ENCODE measurements at regions not wholly inside any gene's neighbourhood (a gene's known extent, or its start where the extent isn't known, plus 50 kb on each side); places are given as distances from the start of the nearest gene placed in this dataset.

DNA sequence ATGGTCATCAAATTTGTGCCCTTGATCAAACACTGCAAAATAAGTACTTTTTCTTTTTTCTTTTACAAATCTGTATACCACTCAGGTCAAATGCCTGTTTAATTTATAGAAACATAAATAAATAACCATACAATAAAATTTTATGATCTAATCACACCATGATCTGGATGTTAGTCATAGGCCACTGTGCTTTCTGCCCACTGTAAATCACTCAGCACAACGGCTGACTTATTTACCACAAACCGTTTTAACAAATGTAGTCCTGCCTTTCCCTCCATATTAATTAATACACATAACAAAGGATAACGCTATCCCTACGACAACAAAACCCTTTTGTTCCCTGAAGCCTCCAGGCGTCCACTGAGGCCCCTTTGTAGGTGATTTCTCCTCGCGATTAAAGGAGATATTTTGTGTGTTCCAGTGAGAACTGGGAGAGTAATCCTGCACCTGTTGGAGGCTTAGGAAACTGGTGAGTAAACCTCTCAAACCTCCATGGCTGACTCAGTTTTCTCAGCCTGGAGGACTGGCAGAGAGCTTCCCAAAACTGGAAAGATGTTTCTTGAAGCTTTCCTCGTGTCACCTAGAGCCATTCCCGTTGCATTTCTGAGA lies 477.1 kb upstream of the SGCG start:
- DNase-seq = no peak

DNA sequence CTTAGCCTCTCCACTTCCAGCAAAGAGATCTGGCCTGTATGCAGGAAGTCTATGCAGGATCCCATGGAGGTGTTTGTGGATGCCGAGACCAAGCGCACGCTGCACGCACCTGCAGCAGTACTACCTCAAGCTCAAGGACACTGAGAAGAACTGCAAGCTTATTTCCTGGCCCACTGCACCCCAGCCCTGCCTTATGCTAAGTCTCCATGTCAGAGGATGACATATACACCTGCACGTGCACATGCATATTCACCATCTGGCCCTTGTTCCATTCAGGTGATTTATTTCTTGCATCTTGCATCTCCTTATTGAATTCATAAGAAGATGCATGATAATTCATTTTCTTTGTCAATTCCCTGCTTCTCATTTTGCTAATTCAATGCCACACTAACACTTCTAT lies 472.8 kb upstream of the SGCG start:
- no peak for DNase-seq

DNA sequence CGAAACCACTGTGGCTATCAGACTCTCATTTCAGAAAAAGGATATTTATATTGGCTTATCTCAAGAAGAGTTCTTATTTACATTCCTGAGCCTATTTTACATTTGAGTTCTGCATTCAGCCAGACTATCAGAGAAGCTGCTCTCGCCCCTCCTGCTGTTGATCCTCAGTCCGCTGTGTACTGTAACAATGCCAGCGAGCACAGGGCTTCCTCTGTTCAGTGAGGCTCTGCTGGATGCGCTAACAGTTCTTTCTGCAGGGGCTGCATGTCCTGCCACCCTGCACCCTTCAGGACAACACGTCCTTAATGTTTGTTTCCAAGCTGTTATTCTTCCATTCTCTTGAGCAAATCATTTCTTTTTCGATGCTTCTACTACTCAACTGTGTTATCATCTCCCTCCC lies 463.7 kb upstream of the SGCG start:
- no peak for DNase-seq

DNA sequence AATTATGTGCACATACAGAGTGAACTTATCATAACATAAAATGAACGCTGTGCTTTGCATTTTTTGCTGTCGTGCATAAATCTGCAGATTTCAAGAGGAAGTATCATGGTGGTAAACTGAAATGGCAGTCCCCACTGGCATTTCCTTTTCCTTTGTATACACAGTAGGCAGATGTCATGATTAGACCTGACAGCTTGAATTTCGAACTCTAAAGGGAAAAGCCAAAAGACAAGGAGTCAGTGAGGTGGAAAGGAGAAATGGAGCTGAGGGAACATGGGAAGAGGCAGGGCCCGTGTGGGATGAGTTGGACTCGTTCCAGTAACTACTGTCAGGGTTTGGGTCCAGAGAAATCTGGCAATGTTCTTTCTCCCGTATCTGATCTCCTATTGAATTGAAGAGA lies 454.1 kb upstream of the SGCG start:
- DNase-seq = no peak

DNA sequence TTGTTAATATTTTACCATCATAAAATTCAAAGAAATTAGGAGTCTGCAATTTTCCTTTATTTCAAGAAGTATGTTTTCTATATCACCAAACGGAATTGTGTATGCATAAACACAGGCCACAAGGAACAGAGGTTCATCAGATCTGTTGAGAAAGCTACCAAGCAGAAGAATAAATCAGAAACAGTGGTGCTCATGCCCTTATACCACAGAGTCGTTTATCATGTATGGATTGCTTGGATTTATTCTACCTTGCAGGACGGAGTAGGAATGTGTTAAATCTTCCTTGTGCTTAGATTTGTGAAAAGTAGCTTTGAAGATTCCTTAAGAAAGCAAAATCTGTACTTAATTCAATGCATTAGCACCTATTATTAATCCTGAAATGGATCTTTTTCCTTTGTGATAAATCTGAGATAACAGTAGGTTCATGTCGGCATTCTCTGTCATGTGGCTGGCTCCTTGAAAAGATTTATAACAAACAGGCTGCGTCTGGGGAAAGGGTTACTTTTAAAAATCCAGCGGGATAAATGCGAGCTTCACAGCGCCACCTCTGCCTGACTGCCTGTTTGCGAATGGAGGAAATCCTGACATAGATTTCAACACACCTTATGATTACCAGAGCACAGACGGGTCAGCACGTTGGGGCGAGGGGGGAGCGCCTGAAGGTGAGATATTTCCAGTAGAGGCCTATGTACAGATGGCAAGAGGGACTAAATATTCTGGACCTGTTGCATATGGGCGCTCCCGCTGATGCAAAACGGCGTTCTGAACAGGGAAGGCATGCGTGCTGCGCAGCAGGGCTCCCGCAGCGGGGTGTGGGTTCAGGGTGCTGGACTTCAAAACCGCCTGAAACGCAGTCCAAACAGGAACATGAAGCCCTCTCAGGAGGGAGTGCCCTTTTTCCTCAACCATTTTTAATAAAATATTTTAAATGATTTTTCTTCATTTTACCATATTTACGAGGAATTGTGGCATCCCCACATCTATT lies 445.5 kb upstream of the SGCG start:
- peak; percentile 13 for DNase-seq

DNA sequence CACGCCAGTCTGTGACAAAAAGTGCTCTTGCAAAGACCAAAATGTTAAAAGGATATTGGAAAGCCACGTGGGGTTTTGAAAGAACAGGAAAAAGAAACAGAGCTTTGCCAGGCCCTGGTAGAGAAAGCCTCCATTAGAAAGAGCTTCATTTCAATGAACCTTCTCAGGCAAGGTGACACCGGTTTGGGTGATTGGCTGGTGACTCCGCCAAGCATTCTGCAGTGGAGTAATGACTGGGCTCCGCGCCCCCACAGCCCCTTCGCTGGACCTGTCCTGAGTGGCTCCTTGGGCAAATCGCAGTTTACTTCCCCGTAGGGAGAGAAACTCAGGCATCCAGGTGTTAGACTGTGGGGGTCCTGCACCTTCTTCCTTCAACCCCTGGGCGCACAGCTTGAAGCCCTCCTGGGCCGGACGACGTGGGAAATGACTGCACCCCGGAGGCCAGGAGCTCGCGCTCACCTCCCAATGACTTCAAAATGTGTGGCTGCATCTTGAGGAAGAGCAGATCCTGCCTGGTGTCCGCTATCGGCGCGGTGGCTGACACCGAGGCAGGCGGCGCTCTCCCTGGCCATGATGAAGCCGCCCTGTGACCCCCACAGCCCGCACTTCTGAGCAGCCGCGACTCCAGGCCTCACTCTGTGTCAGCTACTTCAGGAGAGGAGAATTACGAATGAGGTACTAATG lies 444.6 kb upstream of the SGCG start:
- no peak for DNase-seq

DNA sequence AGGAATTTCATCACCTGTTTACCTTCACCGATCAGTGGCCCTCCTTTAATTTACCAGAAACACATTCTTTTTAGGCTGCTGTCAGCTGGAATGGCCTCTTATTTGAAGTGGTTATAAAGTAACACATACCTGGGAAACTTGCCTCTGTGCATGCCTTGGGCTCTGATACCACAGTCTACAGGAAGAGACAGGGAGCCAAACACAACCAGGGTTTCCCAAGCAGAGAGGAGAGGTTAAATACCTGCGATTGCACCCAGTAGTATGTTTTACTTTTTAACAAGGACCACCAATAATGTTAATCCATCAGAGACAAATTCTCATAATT lies 444.0 kb upstream of the SGCG start:
- DNase-seq = no peak

DNA sequence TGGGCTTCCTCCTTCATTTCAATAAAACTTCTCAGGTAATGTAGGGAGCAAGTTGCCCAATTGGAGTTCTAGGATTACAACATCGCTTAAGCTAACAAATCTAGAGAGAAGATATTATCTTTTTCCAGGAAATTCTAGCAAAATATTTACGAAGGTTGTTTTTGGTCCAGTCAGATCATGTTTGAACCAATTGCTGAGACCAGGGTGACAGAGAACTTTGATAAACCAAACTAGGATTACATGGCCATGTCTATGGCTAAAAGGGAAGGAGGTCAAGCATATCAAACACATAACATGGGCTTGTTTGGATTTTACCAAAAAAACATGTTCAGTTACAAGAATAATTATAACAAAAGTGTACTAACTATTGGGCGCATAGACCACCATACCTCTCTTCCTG lies 442.4 kb upstream of the SGCG start:
- no peak for DNase-seq

DNA sequence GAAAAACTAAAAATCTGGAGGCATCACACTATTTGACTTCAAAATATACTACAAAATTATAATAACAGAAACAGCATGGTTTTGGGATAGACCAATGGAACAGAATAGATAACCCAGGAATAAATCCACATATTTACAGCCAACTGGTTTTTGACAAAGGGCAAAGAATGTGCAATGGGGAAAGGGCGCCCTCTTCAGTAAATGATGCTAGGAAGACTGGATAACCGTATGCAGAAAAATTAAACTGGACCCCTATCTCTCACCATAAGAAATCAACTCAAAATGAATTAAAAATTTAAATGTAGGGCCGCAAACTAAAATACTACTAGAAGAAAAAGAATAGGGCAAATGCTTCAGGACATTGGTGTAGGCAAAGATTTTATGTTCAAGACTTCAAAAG lies 440.5 kb upstream of the SGCG start:
- peak; percentile 29 for DNase-seq

DNA sequence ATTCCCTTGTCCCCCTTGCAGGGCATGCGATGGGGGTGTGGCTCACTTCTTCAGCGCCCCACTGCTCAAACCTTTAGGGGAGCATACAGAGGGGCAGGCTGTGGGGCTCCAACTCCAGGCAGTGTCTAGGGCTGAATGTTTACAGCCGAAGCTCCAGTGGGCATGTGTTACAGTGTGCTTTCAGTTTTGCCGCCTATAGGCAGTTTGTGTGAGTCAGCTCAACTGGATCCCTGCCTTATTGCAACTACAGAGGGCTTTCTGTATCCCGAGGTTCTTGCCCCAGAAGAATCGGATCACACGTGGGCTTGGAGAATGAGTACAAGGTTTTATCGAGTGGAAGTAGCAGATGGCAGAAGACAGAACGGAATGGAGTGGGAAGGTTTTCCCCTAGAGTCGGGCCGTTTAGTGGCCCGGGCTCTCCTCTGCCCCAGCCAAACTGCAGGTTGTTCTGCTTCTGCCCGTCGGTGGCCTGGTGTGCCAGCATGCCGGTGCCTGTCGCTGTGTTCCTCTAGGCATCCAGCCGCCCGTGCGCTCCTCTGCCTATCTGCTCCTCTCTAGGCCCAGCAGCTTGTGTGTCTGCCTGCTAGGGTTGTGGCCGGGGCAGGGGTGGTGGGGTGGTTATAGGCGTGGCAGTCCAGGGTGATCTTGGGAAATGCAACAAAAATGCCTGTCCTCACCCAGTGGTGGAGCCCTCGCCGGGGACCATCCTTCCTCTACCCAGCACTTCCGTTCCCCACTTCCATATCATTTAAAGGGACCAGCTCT lies 435.9 kb upstream of the SGCG start:
- no peak for DNase-seq

DNA sequence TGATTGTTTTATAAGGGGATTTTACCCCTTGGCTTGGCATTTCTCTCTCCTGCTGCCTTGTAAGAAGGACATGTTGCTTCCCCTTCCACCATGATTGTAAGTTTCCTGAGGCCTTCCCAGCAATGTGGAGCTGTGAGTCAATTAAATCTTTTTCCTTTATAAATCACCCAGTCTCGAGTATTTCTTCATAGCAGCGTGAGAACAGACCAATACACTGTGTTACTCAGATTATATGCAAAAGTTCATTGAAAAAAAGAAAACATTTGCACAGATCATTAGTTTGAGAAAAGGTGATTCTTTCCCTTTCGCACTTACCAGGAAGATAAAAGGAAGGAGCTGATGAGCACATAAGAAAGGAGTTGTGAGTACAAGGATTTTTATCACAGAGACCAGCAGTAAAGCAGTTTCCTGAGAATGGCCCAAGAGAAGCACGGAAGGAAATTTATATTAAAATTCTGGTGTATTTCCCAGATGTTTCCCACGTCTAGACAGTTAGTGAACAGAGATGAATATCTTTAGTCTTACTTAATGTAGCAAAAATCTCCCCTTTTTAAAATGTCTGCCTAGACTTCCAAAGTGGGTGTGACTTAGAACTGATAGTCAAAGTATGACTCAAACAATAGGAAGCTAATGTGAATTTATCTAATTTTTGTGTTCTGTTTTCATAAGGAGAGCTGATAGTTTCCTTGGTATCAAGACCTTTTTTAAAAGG lies 431.8 kb upstream of the SGCG start:
- no peak for DNase-seq

DNA sequence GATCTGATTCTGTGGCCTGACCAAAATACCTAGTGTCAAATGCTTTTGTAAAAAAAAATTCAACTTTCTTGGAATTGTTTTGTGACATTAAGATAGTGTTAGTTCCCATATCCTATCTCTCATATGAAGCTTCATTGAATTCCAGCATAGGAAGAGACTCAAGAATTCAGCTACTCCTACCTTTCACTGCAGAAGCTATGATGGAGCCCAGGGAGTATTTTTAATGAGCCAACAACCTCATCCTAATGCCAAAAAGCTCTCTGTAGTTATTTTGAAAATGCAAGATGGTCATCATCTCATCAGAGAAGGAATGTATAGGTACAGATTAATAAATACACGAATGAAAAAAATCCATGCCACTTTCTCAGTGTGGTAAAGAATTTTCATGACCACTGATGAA lies 431.2 kb upstream of the SGCG start:
- no peak for DNase-seq

DNA sequence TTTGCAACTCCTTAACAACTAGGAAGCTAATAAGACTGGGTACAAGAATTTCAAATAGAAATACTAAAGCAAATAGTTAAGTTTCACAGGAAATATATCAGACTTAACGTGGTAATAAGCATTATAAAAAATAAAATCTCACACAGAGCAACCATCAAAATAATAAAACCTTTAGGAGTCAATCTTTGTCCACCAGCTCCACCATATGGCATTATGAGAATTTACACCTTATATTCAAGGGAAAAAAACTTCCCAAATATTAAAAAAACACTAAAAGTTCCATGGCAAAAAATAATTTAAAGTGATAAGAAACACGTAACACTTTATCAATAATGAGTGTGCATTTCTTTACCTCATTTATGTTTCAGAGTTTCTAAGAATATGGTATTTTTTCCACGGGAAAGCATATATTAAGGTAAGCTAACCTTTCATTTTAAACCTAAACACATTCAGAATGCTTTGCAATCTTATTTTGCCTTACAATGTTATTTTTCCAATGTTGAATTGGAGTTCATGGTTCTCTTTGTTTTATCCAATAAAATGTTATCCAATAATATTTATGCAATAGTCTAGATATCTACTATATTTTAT lies 423.2 kb upstream of the SGCG start:
- DNase-seq = peak; percentile 27

DNA sequence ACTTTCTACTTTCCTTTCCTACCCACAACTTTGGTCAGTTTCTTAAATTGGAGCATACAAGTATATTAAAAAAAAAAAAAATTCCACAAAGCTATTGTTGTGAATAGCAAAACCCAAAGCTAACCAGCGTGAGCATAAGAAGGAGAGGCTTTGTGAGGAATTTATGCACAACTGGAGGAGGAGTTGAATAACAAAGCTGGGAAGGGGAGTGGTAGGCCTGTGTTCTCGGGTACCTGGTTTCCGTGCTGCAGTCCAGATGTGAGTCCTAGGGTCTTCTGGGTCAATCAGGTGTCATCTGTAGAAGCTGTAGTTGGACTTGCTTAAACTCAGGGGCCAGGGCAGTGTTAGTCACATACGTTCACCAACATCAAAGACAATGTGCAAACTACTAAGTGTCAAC lies 422.5 kb upstream of the SGCG start:
- no peak for DNase-seq

DNA sequence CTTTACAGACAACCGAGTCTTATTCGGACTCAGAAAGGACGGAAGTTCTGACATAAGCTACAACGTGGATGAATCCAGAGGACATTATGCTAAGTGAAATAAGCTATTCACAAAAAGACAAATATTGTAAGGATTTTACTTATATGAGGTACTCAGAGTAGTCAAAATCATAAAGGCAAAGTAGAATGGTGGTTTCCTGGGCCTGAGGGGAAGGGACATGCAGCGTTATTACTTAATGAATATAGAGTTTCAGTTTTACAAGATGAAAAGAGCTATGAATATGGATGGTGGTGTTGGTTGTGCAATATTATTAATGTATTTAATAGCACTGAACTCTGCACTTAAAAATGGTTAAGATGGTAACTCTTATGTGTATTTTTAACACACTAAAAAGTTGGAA lies 419.1 kb upstream of the SGCG start:
- DNase-seq = no peak

DNA sequence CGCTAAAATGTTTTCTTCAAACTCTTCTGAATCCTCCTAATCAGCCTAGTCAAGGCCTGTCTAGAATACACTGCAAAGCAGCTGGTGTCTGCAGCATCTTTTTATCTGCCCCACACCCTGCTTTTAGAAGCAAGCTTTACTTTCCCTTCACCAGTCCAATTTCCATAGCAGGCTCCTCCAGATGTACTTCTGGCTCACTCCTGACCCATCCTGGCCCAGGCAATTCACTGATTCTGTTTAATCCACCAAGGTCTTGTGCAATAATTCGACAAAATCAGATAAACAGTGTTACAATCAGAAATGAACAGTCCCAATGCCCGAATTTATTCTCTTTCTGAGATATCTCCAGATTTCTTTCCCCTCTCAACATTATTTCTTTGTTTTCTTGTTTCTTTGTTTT lies 415.2 kb upstream of the SGCG start:
- DNase-seq = peak; percentile 15

DNA sequence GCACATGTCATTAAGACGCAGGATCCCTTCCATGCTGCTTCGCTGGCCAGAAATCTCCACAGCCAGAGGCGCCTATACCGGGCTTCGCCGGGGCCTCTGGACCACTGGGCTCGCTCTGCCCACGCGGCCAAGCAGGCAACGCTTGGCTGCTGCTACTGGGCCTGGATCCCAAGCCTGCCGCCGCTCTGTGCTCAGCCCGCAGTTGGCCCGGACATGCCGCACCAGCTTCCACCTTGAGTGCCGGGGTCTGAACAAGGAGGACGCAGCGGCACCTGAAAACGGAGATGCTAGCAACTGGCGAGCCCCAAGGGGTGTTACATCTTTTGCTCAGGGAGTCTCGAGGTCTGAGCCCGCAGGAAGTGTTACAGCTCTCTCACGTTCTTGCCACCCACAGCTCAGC lies 409.9 kb upstream of the SGCG start:
- no peak for DNase-seq

DNA sequence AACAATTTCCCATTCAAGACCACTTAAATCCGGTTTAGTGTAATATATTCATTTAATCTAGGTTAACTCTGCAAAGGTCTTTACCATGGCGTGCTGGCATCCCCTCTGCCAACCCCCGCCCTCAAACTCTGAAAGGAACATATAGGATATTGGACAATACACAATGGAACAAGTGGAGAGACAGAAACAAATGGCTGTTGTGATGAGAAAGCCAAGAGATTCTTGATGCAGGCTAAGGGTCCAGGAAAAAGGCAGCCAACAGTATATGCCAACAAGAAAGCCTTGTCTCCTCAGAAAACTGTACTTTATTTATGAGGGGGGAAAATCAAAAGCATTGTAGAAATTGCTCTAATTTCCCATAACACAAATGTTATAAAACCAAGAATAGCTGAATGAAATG lies 407.3 kb upstream of the SGCG start:
- no peak for DNase-seq

DNA sequence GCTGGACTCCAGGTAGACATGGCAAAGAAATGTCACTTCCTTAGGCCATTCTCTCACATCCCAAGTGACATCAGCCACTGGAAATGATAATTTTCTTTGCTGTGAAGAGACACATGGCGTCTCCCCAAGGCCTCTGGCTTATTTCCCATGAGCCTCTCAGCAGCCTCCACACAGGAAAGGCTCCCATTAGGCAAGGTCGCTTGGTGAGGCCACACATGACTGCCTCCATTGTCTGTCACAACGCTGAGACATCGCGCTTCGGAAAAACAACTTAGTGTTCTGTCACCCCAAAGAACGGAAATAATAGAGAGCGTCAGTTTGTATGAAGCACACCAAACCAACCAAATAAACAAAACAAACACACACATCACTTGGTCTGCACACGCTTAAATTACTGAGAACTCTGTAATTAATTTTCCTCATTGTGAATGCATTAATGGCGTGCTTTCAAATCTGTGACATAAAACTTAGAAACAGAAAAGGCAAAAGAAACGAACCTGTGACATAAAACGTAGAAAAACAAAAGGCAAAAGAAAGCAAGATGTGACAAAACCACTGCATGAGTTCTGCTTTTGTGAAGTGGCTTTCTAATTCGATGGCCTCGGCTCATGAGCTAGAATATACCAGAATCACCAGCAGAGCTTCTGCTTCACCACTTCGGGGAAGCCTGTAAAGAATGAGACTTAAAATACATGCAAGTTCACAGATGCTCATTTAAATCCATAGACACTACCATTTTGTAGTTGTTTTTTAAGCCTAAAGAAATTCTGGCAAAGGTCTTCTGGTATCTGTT lies 404.2 kb upstream of the SGCG start:
- DNase-seq = no peak

DNA sequence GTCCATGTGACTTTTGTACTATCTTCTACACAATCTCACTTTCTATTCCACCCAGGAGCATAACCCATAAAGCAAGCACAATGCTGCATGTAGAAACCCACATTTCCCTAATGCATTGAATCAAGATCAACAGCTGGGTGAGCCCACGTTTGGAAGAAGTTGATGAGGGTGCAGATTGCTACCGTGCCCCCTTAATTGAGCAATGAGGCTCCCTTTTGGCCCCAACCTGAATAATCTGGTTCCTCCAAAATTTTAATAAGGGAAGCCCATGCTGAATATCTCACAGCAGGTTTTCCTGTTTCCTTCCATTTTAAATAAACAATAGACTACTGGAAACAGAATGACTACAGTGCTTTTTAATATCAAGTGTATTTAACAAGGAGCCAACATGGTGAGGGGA lies 403.6 kb upstream of the SGCG start:
- no peak for DNase-seq

DNA sequence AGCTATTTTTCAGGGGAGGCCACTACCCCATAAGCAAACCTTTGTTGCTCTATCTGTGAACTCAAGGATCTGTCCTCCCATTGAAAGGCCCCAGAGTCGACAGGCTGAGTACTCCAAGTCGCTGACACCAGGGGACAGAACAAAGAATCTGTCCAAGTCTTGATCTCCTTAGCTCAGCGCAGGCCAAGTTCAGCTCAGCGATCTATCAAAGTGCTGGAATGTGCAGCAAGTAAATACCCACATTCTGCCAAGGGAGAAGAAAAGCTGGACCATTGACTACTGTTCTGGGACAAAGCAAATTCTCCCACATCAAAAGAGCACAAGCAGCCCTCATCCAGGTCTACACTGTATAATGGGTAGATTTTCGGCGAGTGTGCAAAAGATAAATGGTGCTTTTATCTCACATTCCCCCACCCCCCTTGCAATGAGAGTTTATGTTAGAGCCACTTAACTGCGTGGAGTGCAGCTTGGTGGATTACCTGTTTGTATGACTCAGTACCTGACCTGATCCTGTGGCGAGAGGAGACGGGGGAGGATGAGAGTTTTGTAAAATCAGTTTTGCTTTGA lies 391.7 kb upstream of the SGCG start:
- peak; percentile 22 for DNase-seq
